UCSD-AML1 (cell line): ENCODE measurements at regions not wholly inside any gene's neighbourhood (a gene's known extent, or its start where the extent isn't known, plus 50 kb on each side); places are given as distances from the start of the nearest gene placed in this dataset.

Experiments used
- DNase-seq: peaks from one replicate; lab custom pipeline; 2025; ENCODE audit not compliant: unreplicated experiment; lab: John Stamatoyannopoulos, UW

GRCh38 chr2:67854798-67855197 lies 208.0 kb downstream of the C1D start:
- DNase-seq: no peak

GRCh38 chr2:67856866-67857265 lies 205.9 kb downstream of the C1D start:
- no peak for DNase-seq

- no peak for DNase-seq
Measured at GRCh38 chr2:67857836-67858235, 205.0 kb downstream of the C1D start.

GRCh38 chr2:67858886-67859285 lies 203.9 kb downstream of the C1D start:
- DNase-seq: no peak

- DNase-seq: no peak
Measured at GRCh38 chr2:67865917-67866316, 196.9 kb downstream of the C1D start.

GRCh38 chr2:67867735-67868134 lies 195.1 kb downstream of the C1D start:
- no peak for DNase-seq

- no peak for DNase-seq
Measured at GRCh38 chr2:67871686-67872412, 191.0 kb downstream of the C1D start.

- no peak for DNase-seq
Measured at GRCh38 chr2:67872481-67872880, 190.3 kb downstream of the C1D start.

- DNase-seq: no peak
Measured at GRCh38 chr2:67873916-67874315, 188.9 kb downstream of the C1D start.

- no peak for DNase-seq
Measured at GRCh38 chr2:67876176-67876575, 186.6 kb downstream of the C1D start.

GRCh38 chr2:67877301-67877700 lies 185.5 kb downstream of the C1D start:
- no peak for DNase-seq

- DNase-seq: no peak
Measured at GRCh38 chr2:67878743-67879142, 184.1 kb downstream of the C1D start.

- no peak for DNase-seq
Measured at GRCh38 chr2:67879586-67880290, 183.1 kb downstream of the C1D start.

GRCh38 chr2:67880291-67880761 lies 182.5 kb downstream of the C1D start:
- DNase-seq: no peak

- no peak for DNase-seq
Measured at GRCh38 chr2:67881816-67882215, 181.0 kb downstream of the C1D start.

- DNase-seq: no peak
Measured at GRCh38 chr2:67883316-67884087, 179.3 kb downstream of the C1D start.

GRCh38 chr2:67888351-67889005 lies 174.3 kb downstream of the C1D start:
- no peak for DNase-seq

- no peak for DNase-seq
Measured at GRCh38 chr2:67889056-67889455, 173.7 kb downstream of the C1D start.

- DNase-seq: no peak
Measured at GRCh38 chr2:67891642-67892041, 171.2 kb downstream of the C1D start.

GRCh38 chr2:67892339-67892846 lies 170.4 kb downstream of the C1D start:
- DNase-seq: no peak
